ENCODE measurements at regions not wholly inside any gene's neighbourhood (a gene's known extent, or its start where the extent isn't known, plus 50 kb on each side); places are given as distances from the start of the nearest gene placed in this dataset.

DNA sequence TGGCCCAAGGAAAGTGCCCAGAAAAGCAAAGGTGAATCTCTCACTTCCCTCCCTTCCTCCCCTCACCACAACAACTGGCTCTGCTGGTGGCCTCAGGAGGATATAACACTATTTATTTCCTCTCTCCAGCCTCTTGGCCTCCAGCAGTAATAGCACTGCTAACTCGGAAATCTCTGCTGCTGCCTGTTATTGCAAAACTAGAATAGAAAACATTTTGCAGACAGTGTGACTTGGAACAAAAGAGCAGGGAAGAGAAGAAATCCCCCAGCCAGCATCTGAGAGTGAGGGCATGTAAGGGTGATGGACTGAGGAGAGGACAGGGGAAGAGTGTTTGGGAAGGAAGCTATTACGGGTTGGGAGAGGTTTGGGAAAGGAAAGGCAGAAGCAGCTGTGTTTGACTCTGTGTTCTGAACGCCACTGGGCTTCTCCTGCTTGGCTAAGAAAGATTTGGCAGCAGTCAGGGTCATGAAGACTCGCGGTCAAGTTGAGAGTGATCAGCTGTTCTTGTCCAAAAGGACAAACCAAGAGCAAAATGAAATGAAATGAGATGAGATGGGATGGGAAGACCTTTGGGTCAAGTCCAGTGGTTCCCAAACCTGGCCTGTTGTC is 81.0 kb upstream of the SNX9 start:
- TF ChIP-seq EZH2 (IDR thresholded peaks at IDR 0.05) (no peak), RAD21 (IDR thresholded peaks at IDR 0.05; ENCODE audit: low read depth) (no peak), POLR2AphosphoS5 (IDR thresholded peaks at IDR 0.05; ENCODE audit: low read depth, low read length) (no peak), SRF (IDR thresholded peaks at IDR 0.05; ENCODE audit: low read depth) (no peak), POLR2A (IDR thresholded peaks at IDR 0.05; ENCODE audit: borderline replicate concordance, extremely low read depth, insufficient read depth, insufficient read length) (no peak), ZFX (IDR thresholded peaks at IDR 0.05) (no peak)
- TF ChIP-seq, protein P1, sequence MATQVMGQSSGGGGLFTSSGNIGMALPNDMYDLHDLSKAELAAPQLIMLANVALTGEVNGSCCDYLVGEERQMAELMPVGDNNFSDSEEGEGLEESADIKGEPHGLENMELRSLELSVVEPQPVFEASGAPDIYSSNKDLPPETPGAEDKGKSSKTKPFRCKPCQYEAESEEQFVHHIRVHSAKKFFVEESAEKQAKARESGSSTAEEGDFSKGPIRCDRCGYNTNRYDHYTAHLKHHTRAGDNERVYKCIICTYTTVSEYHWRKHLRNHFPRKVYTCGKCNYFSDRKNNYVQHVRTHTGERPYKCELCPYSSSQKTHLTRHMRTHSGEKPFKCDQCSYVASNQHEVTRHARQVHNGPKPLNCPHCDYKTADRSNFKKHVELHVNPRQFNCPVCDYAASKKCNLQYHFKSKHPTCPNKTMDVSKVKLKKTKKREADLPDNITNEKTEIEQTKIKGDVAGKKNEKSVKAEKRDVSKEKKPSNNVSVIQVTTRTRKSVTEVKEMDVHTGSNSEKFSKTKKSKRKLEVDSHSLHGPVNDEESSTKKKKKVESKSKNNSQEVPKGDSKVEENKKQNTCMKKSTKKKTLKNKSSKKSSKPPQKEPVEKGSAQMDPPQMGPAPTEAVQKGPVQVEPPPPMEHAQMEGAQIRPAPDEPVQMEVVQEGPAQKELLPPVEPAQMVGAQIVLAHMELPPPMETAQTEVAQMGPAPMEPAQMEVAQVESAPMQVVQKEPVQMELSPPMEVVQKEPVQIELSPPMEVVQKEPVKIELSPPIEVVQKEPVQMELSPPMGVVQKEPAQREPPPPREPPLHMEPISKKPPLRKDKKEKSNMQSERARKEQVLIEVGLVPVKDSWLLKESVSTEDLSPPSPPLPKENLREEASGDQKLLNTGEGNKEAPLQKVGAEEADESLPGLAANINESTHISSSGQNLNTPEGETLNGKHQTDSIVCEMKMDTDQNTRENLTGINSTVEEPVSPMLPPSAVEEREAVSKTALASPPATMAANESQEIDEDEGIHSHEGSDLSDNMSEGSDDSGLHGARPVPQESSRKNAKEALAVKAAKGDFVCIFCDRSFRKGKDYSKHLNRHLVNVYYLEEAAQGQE (IDR thresholded peaks at IDR 0.05; ENCODE audit: low read depth) = no peak
- TF ChIP-seq, protein P2, sequence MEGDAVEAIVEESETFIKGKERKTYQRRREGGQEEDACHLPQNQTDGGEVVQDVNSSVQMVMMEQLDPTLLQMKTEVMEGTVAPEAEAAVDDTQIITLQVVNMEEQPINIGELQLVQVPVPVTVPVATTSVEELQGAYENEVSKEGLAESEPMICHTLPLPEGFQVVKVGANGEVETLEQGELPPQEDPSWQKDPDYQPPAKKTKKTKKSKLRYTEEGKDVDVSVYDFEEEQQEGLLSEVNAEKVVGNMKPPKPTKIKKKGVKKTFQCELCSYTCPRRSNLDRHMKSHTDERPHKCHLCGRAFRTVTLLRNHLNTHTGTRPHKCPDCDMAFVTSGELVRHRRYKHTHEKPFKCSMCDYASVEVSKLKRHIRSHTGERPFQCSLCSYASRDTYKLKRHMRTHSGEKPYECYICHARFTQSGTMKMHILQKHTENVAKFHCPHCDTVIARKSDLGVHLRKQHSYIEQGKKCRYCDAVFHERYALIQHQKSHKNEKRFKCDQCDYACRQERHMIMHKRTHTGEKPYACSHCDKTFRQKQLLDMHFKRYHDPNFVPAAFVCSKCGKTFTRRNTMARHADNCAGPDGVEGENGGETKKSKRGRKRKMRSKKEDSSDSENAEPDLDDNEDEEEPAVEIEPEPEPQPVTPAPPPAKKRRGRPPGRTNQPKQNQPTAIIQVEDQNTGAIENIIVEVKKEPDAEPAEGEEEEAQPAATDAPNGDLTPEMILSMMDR (IDR thresholded peaks at IDR 0.05 in 2 of 3, conservative IDR thresholded peaks at IDR 0.05 in 1 of 3; ENCODE audit: borderline replicate concordance in 1 of 3, insufficient read depth in 1 of 3, low read depth in 2 of 3, low read length in 2 of 3) = no peak

All from HCT116 (cell line).